Right lobe of liver (tissue), 4 donors: ENCODE measurements at regions not wholly inside any gene's neighbourhood (a gene's known extent, or its start where the extent isn't known, plus 50 kb on each side); places are given as distances from the start of the nearest gene placed in this dataset.

Experiments used
- POLR2A ChIP-seq: fragments of 450-650 bp; IDR thresholded peaks from one replicate; pipeline ENCODE4 v1.6.1; 2017; ENCODE audit warnings: antibody characterized with exemption, mild to moderate bottlenecking
- TF ChIP-seq, protein P1 (sequence below), 4 donors: fragments of 200-600 bp in 3 of 4; fragments of 450-650 bp in 1 of 4; IDR thresholded peaks; one replicate each; pipeline versions ENCODE4 v1.5.1 to v1.8.0; 2016 to 2022; ENCODE audit warnings: antibody characterized with exemption in 4 of 4, mild to moderate bottlenecking in 2 of 4
- donor health status: DM: no; HTN: no; CAD: no.
- donor health status: DM: no; HTN: no; CAD: no.
- donor health status: DM: no; HTN: yes; CAD: no.

DNA sequence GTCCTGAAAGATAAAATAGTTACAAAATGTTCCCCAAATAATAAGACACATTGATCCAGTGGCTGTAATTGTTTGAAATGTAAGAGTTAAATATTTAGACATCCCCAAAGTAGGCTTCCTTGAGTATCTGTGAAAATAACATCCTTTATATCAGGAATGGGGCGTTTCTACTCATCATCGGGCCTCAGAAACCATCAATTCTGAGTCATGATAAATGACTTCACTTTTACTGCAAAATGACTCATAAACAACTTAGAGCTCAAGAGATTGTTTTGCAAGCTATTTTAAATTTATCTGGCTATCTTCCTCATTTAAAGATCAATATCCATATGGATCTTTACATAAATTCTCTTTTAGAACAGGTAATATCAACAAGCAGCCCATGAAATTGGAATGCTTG, 369.4 kb upstream of the CNKSR2 start:
- TF ChIP-seq, protein P1, sequence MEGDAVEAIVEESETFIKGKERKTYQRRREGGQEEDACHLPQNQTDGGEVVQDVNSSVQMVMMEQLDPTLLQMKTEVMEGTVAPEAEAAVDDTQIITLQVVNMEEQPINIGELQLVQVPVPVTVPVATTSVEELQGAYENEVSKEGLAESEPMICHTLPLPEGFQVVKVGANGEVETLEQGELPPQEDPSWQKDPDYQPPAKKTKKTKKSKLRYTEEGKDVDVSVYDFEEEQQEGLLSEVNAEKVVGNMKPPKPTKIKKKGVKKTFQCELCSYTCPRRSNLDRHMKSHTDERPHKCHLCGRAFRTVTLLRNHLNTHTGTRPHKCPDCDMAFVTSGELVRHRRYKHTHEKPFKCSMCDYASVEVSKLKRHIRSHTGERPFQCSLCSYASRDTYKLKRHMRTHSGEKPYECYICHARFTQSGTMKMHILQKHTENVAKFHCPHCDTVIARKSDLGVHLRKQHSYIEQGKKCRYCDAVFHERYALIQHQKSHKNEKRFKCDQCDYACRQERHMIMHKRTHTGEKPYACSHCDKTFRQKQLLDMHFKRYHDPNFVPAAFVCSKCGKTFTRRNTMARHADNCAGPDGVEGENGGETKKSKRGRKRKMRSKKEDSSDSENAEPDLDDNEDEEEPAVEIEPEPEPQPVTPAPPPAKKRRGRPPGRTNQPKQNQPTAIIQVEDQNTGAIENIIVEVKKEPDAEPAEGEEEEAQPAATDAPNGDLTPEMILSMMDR (IDR thresholded peaks at IDR 0.05), result no peak
- TF ChIP-seq POLR2A, result no peak
